ENCODE measurements at regions not wholly inside any gene's neighbourhood (a gene's known extent, or its start where the extent isn't known, plus 50 kb on each side); places are given as distances from the start of the nearest gene placed in this dataset.

- POLR2A ChIA-PET, result no interaction called here
- no peaks in the 10 kb centered on the region for H3K27me3 ChIP-seq (ENCODE audit: control insufficient read depth in 2 of 2, insufficient read depth in 2 of 2, low read length in 2 of 2)
Observed at GRCh38 chr3:81097889-81098288, 663.6 kb downstream of the GBE1 start.

GRCh38 chr3:81095956-81096355 is 665.5 kb downstream of the GBE1 start:
- no peak for DNase-seq (ENCODE audit: extremely low read depth in 1 of 4, low spot score in 3 of 4)
- WGBS (ENCODE audit: insufficient coverage, low coverage, missing lambda C conversion rate), result 0% methylated on average over 5 of the region's 5 CpGs
- CTCF ChIA-PET (ENCODE audit: low intra/inter-chr PET ratio), result no interaction called here
- in situ Hi-C loops (cut with MboI) (no loop called here), intact Hi-C loops (cut with micrococcal nuclease) (no loop called here)
- no peaks in the 10 kb centered on the region for H3K9me1 ChIP-seq (ENCODE audit: control insufficient read depth, insufficient read depth, low read length)
- no peak for ATAC-seq
- H3K79me2 ChIP-seq (ENCODE audit: control insufficient read depth, insufficient read depth, low read length), result no peaks in the 10 kb centered on the region
- no TSS peak for BruUV-seq (replicated peaks)
- H3K9ac ChIP-seq (ENCODE audit: insufficient read depth in 1 of 2, low read depth in 2 of 2, low read length in 2 of 2), result no peak overlapping the region
- no peak overlapping the region for H3K4me3 ChIP-seq
- no peak overlapping the region for H3K4me2 ChIP-seq (ENCODE audit: insufficient read depth, low read length)
- H3K27me3 ChIP-seq (ENCODE audit: control insufficient read depth in 2 of 2, insufficient read depth in 2 of 2, low read length in 2 of 2), result no peaks in the 10 kb centered on the region
- no peaks in the 10 kb centered on the region for H3K4me1 ChIP-seq (replicated peaks in 1 of 2; ENCODE audit: control insufficient read depth in 2 of 2, insufficient read depth in 2 of 2, low read length in 2 of 2)
- no peak for FAIRE-seq
- H3K36me3 ChIP-seq (ENCODE audit: control insufficient read depth, insufficient read depth, low read length), result no peaks in the 10 kb centered on the region
- no peak overlapping the region for H3K27ac ChIP-seq (ENCODE audit: extremely low read depth, low read depth, low read length)
- POLR2A ChIA-PET, result no interaction called here
- no peak overlapping the region for H2AFZ ChIP-seq (ENCODE audit: low read depth, low read length)
- no peaks in the 10 kb centered on the region for H3K9me3 ChIP-seq (replicated peaks; ENCODE audit: control insufficient read depth, insufficient read depth, low read depth, low read length)
- H4K20me1 ChIP-seq (replicated peaks; ENCODE audit: control insufficient read depth, insufficient read depth, low read length), result no peaks in the 10 kb centered on the region
- TF ChIP-seq ZEB2 (IDR thresholded peaks at IDR 0.05) (no peak), ZBTB34 (CRISPR knock-in tag; IDR thresholded peaks at IDR 0.05) (no peak), PHF21A (IDR thresholded peaks at IDR 0.05; ENCODE audit: borderline replicate concordance, low read depth) (no peak), ZNF253 (CRISPR knock-in tag; conservative IDR thresholded peaks at IDR 0.05) (no peak), CUX1 (CRISPR knock-in tag; IDR thresholded peaks at IDR 0.05) (no peak), MAFG (tag; conservative IDR thresholded peaks at IDR 0.05) (no peak), SPI1 (IDR thresholded peaks at IDR 0.05; ENCODE audit: borderline replicate concordance, low read depth, low read length) (no peak), ZNF347 (CRISPR knock-in tag; IDR thresholded peaks at IDR 0.05; ENCODE audit: low read depth) (no peak), SMARCA4 (IDR thresholded peaks at IDR 0.05) (no peak), RAD51 (IDR thresholded peaks at IDR 0.05; ENCODE audit: borderline replicate concordance, low read depth) (no peak), DNMT1 (IDR thresholded peaks at IDR 0.05) (no peak)

More at GRCh38 chr3:81097889-81098288, 663.6 kb downstream of the GBE1 start:
- H3K4me3 ChIP-seq, result no peak overlapping the region
- BruUV-seq (replicated peaks), result no TSS peak
- FAIRE-seq, result no peak
- no peaks in the 10 kb centered on the region for H3K36me3 ChIP-seq (ENCODE audit: control insufficient read depth, insufficient read depth, low read length)
- H2AFZ ChIP-seq (ENCODE audit: low read depth, low read length), result no peak overlapping the region
- WGBS (ENCODE audit: insufficient coverage, low coverage, missing lambda C conversion rate), result no CpG with 5 or more reads among the region's 1 CpG
- no peak for ATAC-seq
- no peaks in the 10 kb centered on the region for H3K79me2 ChIP-seq (ENCODE audit: control insufficient read depth, insufficient read depth, low read length)
- no peaks in the 10 kb centered on the region for H3K9me3 ChIP-seq (replicated peaks; ENCODE audit: control insufficient read depth, insufficient read depth, low read depth, low read length)
- DNase-seq (ENCODE audit: extremely low read depth in 1 of 4, low spot score in 3 of 4), result no peak
- intact Hi-C loops (cut with micrococcal nuclease) (no loop called here), in situ Hi-C loops (cut with MboI) (no loop called here)
- CTCF ChIA-PET (ENCODE audit: low intra/inter-chr PET ratio), result no interaction called here
- H3K4me1 ChIP-seq (replicated peaks in 1 of 2; ENCODE audit: control insufficient read depth in 2 of 2, insufficient read depth in 2 of 2, low read length in 2 of 2), result no peaks in the 10 kb centered on the region
- H3K9me1 ChIP-seq (ENCODE audit: control insufficient read depth, insufficient read depth, low read length), result no peaks in the 10 kb centered on the region
- H3K9ac ChIP-seq (ENCODE audit: insufficient read depth in 1 of 2, low read depth in 2 of 2, low read length in 2 of 2), result no peak overlapping the region
- TF ChIP-seq ZBTB7A (IDR thresholded peaks at IDR 0.05; ENCODE audit: borderline replicate concordance, control insufficient read depth, low read depth, low read length) (no peak), IFI16 (CRISPR knock-in tag; IDR thresholded peaks at IDR 0.05) (no peak)
- no peak overlapping the region for H3K4me2 ChIP-seq (ENCODE audit: insufficient read depth, low read length)
- no peaks in the 10 kb centered on the region for H4K20me1 ChIP-seq (replicated peaks; ENCODE audit: control insufficient read depth, insufficient read depth, low read length)
- no peak overlapping the region for H3K27ac ChIP-seq (ENCODE audit: extremely low read depth, low read depth, low read length)

All from K562 (cell line).